ENCODE measurements at regions not wholly inside any gene's neighbourhood (a gene's known extent, or its start where the extent isn't known, plus 50 kb on each side); places are given as distances from the start of the nearest gene placed in this dataset.

GRCh38 chr22:19626042-19626587 lies 88.2 kb upstream of the SEPTIN5 start:
- no peak overlapping the region for H3K27ac Mint-ChIP-seq
- H3K27me3 Mint-ChIP-seq (ENCODE audit: low read depth) = no peaks in the 10 kb centered on the region
- no peaks in the 10 kb centered on the region for H3K9me3 Mint-ChIP-seq
- peaks cover 5% of the 10 kb centered on the region for H3K4me1 Mint-ChIP-seq (ENCODE audit: low read depth)
- no peaks in the 10 kb centered on the region for H3K36me3 Mint-ChIP-seq (ENCODE audit: low read depth)
- H3K4me3 Mint-ChIP-seq = no peak overlapping the region

- H3K36me3 Mint-ChIP-seq (ENCODE audit: low read depth) = no peaks in the 10 kb centered on the region
- H3K27ac Mint-ChIP-seq = no peak overlapping the region
- H3K4me1 Mint-ChIP-seq (ENCODE audit: low read depth) = peaks cover 5% of the 10 kb centered on the region
- H3K27me3 Mint-ChIP-seq (ENCODE audit: low read depth) = no peaks in the 10 kb centered on the region
- no peaks in the 10 kb centered on the region for H3K9me3 Mint-ChIP-seq
- no peak overlapping the region for H3K4me3 Mint-ChIP-seq
Observed at GRCh38 chr22:19626666-19627065, 87.6 kb upstream of the SEPTIN5 start.

GRCh38 chr22:19628038-19628776 lies 86.1 kb upstream of the SEPTIN5 start:
- Mint-ChIP-seq H3K27ac (no peak overlapping the region), H3K27me3 (ENCODE audit: low read depth) (no peaks in the 10 kb centered on the region), H3K9me3 (no peaks in the 10 kb centered on the region), H3K36me3 (ENCODE audit: low read depth) (no peaks in the 10 kb centered on the region), H3K4me3 (no peak overlapping the region), H3K4me1 (ENCODE audit: low read depth) (peaks cover 5% of the 10 kb centered on the region)

- no peak overlapping the region for H3K27ac Mint-ChIP-seq
- no peaks in the 10 kb centered on the region for H3K27me3 Mint-ChIP-seq (ENCODE audit: low read depth)
- no peak overlapping the region for H3K4me3 Mint-ChIP-seq
Observed at GRCh38 chr22:19629331-19629719, 85.0 kb upstream of the SEPTIN5 start.

GRCh38 chr22:19629720-19630419 lies 84.4 kb upstream of the SEPTIN5 start:
- Mint-ChIP-seq H3K4me1 (ENCODE audit: low read depth) (peaks cover 5% of the 10 kb centered on the region), H3K27me3 (ENCODE audit: low read depth) (no peaks in the 10 kb centered on the region), H3K4me3 (no peak overlapping the region), H3K27ac (no peak overlapping the region), H3K36me3 (ENCODE audit: low read depth) (no peaks in the 10 kb centered on the region), H3K9me3 (no peaks in the 10 kb centered on the region)

More at GRCh38 chr22:19629331-19629719, 85.0 kb upstream of the SEPTIN5 start:
- Mint-ChIP-seq H3K9me3 (no peaks in the 10 kb centered on the region), H3K4me1 (ENCODE audit: low read depth) (peaks cover 5% of the 10 kb centered on the region), H3K36me3 (ENCODE audit: low read depth) (no peaks in the 10 kb centered on the region)

DNA sequence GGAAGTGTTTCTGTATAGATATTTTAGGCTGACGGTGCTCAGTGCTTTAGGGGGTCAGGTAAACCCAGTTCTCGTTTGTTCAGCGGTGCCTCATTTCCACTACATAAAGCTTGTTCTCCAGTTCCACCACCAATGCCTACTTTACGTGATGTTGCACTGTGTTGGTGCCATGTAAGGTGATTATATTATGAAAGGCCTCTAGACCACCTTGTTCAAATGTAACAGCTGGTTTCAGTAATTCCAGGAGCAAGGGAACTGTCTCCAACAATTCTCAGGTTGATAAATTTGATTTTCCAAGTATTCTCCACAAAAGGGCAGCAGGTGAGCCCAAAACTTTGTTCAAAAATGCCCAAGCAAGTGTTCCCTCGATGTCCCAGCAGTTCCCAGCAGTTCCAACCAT lies 83.7 kb upstream of the SEPTIN5 start:
- no peaks in the 10 kb centered on the region for H3K9me3 Mint-ChIP-seq
- no peaks in the 10 kb centered on the region for H3K36me3 Mint-ChIP-seq (ENCODE audit: low read depth)
- peaks cover 5% of the 10 kb centered on the region for H3K4me1 Mint-ChIP-seq (ENCODE audit: low read depth)
- no peaks in the 10 kb centered on the region for H3K27me3 Mint-ChIP-seq (ENCODE audit: low read depth)
- no peak overlapping the region for H3K4me3 Mint-ChIP-seq
- no peak overlapping the region for H3K27ac Mint-ChIP-seq

GRCh38 chr22:19631899-19632667 lies 82.2 kb upstream of the SEPTIN5 start:
- no peaks in the 10 kb centered on the region for H3K9me3 Mint-ChIP-seq
- no peak overlapping the region for H3K27ac Mint-ChIP-seq
- no peaks in the 10 kb centered on the region for H3K27me3 Mint-ChIP-seq (ENCODE audit: low read depth)
- no peak overlapping the region for H3K4me3 Mint-ChIP-seq
- peaks cover 5% of the 10 kb centered on the region for H3K4me1 Mint-ChIP-seq (ENCODE audit: low read depth)
- H3K36me3 Mint-ChIP-seq (ENCODE audit: low read depth) = no peaks in the 10 kb centered on the region

DNA sequence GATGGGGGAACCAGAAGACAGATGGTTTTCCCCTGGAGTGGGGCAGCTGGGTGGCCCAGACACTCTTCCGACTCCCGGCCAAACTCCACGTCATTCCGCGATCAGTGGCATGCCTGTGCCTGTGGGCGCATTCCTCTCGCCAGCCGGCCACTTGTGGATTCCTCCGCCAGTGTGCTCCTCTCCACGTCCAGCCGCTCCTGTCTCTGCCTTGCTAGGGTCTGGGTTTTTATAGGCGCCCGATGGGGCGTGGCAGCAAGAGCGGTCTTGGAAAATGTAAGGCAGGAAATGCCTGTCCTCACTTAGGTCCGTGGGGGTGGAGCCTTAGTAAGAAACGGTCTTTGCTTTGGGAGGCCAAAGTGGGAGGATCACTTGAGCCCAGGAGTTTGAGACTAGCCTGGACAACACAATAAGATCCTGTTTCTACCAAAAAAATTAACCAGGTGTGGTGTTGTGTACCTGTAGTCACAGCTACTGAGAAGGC lies 81.6 kb upstream of the SEPTIN5 start:
- H3K36me3 Mint-ChIP-seq (ENCODE audit: low read depth) = no peaks in the 10 kb centered on the region
- no peak overlapping the region for H3K4me3 Mint-ChIP-seq
- H3K27ac Mint-ChIP-seq = no peak overlapping the region
- H3K9me3 Mint-ChIP-seq = no peaks in the 10 kb centered on the region
- H3K27me3 Mint-ChIP-seq (ENCODE audit: low read depth) = no peaks in the 10 kb centered on the region
- peaks cover 5% of the 10 kb centered on the region for H3K4me1 Mint-ChIP-seq (ENCODE audit: low read depth)

- no peaks in the 10 kb centered on the region for H3K27me3 Mint-ChIP-seq (ENCODE audit: low read depth)
- no peaks in the 10 kb centered on the region for H3K9me3 Mint-ChIP-seq
- no peak overlapping the region for H3K27ac Mint-ChIP-seq
- H3K36me3 Mint-ChIP-seq (ENCODE audit: low read depth) = no peaks in the 10 kb centered on the region
- no peak overlapping the region for H3K4me3 Mint-ChIP-seq
- H3K4me1 Mint-ChIP-seq (ENCODE audit: low read depth) = peaks cover 2% of the 10 kb centered on the region
Observed at GRCh38 chr22:19634226-19634975, 79.9 kb upstream of the SEPTIN5 start.

DNA sequence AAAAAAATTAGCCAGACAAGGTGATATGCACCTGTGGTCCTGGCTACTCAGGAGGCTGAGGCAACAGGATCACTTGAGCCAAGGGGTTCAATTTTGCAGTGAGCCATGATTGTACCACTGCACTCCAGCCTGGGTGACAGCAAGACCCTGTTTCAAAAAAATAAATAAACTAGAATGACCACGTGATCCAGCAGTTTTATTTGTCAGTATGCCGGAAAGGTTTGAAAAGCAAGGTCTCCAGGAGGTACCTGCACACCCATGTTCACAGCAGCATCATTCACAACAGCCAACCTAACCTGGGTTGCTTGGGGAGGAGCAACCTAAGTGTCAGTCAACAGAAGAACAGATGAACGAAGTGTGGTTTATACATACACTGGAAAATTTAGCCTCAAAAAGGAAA lies 78.7 kb upstream of the SEPTIN5 start:
- Mint-ChIP-seq H3K27me3 (ENCODE audit: low read depth) (no peaks in the 10 kb centered on the region), H3K36me3 (ENCODE audit: low read depth) (no peaks in the 10 kb centered on the region), H3K4me1 (ENCODE audit: low read depth) (no peaks in the 10 kb centered on the region), H3K4me3 (no peak overlapping the region), H3K9me3 (no peaks in the 10 kb centered on the region), H3K27ac (no peak overlapping the region)

GRCh38 chr22:19636696-19637407 lies 77.5 kb upstream of the SEPTIN5 start:
- Mint-ChIP-seq H3K4me3 (no peak overlapping the region), H3K9me3 (no peaks in the 10 kb centered on the region), H3K36me3 (ENCODE audit: low read depth) (no peaks in the 10 kb centered on the region), H3K27ac (no peak overlapping the region), H3K4me1 (ENCODE audit: low read depth) (no peaks in the 10 kb centered on the region), H3K27me3 (ENCODE audit: low read depth) (no peaks in the 10 kb centered on the region)

- Mint-ChIP-seq H3K4me1 (ENCODE audit: low read depth) (no peaks in the 10 kb centered on the region), H3K9me3 (no peaks in the 10 kb centered on the region), H3K4me3 (no peak overlapping the region), H3K27me3 (ENCODE audit: low read depth) (no peaks in the 10 kb centered on the region), H3K36me3 (ENCODE audit: low read depth) (no peaks in the 10 kb centered on the region), H3K27ac (no peak overlapping the region)
Observed at GRCh38 chr22:19637408-19638281, 76.7 kb upstream of the SEPTIN5 start.
